ENCODE measurements at regions not wholly inside any gene's neighbourhood (a gene's known extent, or its start where the extent isn't known, plus 50 kb on each side); places are given as distances from the start of the nearest gene placed in this dataset.
"Not testable (repeated sequence)": the region's sequence is repeated elsewhere in the genome, so short reads cannot be mapped to it uniquely, and the experiment has no call there.

DNA sequence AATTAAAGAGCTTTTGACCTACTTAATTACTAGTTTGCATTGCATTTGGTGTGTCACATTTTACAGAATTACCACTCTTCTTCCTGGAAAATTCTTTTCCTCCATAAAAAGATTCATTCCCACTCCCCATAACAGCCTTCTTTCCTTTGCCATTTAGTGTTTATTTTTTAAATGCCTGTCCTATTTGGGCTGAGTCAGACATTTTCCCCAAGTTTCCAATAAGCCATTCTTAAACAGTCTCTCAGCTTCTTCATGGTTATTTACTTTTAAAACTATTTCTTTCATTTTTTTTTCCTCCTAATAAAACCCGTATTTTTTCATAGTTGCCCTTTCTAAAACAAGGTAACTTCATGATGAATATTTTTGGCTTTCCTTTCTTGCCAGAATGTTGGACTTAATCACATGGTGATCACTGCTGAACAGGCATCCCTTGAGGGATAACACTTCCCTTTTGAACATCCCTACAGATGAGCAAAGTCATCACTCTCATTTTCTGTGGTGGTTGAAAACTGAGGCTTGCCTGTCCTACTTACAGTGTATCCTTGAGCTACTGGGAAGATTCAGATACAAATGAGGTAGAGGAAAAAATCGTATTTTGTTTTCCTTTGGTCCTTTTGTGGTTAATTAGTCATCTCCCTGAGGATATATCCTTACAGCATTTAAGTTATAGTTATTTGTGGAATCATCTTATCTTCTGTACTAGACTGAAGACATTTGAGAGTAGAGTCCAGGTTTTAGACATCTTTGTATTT is 520.5 kb upstream of the NR3C2 start:
- intact Hi-C loops (cut with micrococcal nuclease), result no loop called here

DNA sequence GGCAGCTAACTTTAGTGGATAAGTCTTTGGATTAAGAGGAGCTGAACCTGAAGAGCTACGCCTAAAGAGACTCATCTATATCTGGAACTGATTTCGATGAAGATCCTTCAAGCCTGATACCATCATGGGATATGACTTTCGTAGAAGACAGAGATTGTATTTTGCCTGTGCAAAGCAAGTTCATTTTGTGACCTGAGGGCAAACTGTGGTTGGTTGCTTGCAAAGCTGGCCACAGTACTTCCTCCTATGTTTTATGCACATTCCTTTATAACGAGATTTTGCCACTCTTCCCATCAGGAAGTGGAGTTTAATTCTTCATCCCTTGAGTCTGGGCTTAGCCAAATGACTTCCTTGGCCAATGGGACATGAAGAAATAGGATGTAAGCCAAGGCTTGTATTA is 519.3 kb upstream of the NR3C2 start:
- intact Hi-C loops (cut with micrococcal nuclease), result no loop called here

DNA sequence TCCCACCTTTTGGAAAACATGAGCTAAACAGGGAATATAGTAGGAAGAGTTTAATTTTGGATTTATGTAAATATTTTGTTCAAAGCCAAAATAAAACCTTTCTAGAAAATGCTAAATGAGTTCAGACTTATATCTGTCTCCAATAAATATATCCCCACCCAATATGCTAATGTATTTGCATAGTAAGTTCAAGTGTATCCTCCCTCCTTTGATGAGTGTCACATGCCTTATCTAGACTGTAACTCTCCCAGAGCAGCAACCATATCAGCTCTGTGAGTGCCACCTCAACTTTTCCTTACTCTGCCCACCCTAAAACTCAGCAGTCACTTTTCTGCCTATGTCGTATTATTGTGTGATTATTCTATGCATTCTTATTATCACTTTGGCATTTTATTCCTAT is 516.1 kb upstream of the NR3C2 start:
- intact Hi-C loops (cut with micrococcal nuclease), result no loop called here

DNA sequence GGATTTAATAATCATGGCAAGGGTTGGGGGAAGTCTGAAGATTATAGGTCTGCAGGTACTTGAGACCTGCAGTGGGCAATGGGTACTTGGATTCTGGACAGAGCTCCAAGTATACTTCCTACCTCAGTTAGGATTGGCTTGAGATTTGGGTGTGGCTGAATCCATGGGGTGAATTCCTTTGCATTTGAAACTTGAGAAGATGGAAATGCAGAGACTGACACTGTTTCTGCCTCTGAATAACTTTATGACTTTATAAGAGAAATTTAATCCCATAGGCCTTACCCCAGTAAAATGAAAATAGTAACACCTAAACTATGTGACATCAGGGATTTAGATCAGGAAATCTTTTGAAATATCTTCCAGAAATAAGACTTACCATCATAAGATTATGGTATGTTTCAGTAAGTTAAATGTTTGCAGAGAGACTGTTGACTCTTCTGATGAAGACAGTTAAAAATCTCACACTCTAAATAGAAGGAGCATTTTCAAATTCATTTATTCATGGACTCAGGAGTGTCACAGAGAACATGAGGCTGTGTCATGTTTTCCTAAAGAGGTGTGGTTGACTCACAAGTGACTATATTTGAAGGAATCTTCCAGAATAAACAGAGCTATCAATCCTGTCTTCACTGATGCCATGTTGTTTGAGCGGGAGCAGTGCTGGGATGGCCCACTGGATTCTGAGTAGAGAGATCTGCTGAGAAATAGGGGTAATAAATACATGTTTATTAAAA is 513.5 kb upstream of the NR3C2 start:
- intact Hi-C loops (cut with micrococcal nuclease), result no loop called here

DNA sequence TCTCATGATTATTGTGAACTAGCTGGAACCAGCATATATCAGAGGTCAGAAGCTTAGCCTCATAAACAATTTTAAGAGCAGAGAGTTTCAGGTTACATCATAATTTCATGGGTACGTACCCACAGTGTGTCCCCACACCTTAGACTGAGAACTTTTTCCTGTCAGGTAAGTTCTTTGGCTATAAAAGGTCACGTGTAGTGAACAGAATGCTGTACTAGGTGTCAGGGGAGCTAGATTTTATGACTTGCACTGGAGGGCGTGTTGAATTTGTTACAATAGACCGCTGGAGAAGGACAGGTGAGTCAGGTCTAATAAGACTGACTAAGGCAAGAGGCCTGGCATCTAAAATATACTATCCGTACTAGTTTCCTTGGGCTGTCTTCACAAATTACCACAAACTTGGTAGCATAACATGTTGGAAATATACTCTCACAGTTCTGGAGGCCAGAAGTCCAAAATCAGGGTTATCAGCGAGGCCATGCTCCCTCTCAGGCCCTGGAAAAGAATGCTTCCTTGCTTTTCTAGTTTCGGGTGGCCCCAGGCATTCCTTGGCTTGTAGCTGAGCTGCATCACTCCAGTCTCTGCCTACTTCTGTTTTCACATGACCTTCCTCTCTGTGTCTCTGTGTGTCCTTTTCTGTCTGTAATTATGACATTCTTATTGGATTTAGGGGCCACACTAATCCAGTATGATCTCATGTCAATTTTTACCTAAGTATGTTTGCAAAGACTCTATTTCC is 512.0 kb upstream of the NR3C2 start:
- intact Hi-C loops (cut with micrococcal nuclease), result no loop called here

DNA sequence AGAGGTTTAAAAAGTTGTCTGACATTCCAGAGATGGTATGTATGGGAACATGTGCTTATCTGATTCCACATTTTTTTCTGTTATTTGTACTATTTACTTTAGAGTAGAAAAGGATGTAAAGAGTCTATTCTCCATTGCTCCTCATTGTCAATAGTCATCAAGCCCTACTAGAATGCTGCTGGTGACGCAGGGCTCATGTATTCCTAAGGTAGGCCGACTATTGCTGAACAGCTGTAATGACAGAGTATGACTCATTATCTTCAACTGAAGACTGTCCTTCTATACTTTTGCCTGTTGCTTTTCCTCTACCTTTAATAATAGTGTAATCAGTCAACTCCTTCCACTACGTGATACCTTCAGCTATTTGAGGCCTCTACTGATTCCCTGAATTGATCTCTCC is 509.1 kb upstream of the NR3C2 start:
- intact Hi-C loops (cut with micrococcal nuclease), result no loop called here

DNA sequence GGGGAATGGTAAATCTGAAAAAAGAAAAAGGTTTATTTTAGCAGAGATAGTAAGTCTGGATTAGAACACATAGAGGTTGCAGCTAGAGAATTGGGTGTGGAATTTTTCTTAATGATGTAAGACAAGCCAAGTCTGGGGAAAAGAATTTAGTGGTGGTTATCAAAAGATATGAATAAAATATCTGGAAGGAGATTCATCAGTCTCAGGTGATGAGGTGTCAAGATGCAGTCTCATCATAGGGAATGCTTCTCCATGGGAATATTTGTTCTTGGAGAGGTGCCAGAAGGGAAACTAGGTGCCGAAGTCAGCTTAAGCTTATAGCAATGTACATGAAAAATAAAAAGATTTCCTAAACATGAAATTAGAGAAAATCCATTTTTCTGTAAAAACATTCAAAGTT is 504.1 kb upstream of the NR3C2 start:
- intact Hi-C loops (cut with micrococcal nuclease), result no loop called here

DNA sequence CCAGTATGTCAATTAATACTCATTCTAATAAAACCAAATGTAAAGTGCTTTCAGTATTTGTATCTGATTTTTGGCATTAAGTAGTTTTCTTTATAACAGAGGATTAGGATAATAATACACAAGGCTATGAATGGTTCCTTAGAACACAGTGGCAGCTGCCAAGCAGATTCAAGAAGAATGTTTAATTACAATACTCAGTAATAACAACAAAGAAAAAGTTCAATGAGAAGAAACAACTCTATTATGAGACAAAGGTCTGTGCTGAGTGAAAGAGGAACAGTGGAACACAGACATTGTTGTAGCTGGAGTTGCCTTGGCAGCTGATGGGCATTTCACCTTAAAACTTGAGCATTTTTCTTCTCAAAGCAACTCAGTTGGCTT is 502.6 kb upstream of the NR3C2 start:
- intact Hi-C loops (cut with micrococcal nuclease), result no loop called here

DNA sequence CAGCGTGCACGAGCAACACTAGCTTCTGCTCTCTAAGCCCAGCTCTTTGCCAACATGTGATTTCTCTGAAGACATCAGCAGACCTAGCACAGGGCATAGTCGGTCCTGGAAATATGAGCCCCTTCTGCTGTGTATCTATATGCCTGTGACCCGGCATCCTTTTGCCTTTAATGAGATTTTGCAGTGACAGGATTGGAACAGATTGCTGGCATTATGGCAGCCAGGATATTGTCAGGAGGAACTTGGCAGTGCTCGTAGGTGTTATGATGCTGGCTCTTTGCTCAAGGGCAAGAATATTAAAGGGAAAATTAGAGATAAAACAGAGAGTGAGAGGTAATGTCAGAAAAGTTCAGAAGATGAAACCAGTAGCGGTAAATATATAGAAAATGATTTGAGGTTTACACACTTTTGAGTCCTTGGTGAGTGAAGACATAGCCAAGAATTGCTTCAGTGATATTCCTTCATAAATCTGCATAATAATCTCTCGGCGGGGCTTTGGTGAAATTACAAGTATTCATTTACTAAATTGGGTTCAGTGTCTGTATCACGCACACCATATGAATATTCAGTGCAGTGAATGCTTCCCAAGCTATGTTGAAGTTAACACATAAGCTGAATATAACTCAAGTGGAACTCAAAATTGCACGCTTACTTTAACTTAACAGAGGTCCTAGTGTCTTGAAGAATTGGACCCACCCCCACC is 502.1 kb upstream of the NR3C2 start:
- intact Hi-C loops (cut with micrococcal nuclease), result no loop called here

DNA sequence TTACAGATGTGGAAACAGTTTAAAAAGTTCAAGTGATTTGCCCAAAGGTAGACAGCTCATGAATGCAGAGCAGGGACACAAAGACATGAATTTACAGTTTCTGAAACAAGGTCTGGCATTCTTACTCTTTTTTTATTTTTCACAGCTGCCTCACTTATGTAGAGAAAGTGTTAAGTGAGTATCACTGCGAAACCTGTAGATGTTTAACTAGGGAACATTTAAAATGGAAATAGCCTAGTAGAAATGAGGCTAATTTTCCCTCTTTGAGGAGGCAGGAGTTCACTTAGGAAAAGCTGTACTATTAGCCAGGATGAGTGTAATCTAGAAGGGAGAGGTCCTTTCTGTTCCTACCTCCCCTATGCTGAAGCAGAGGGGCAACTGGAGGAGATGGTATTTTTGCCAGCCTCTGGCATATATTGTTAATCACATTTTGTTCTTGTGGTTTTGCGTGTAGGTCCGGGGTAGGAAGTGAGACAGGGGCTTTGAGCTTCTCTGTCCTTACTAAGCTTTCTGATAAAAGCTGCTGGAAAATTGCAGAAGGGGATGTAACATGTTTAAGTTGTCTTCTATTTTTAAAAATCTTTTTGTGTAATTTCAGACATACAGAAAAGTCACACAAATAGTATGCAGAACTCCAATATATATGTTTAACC is 492.8 kb upstream of the NR3C2 start:
- intact Hi-C loops (cut with micrococcal nuclease), result no loop called here

DNA sequence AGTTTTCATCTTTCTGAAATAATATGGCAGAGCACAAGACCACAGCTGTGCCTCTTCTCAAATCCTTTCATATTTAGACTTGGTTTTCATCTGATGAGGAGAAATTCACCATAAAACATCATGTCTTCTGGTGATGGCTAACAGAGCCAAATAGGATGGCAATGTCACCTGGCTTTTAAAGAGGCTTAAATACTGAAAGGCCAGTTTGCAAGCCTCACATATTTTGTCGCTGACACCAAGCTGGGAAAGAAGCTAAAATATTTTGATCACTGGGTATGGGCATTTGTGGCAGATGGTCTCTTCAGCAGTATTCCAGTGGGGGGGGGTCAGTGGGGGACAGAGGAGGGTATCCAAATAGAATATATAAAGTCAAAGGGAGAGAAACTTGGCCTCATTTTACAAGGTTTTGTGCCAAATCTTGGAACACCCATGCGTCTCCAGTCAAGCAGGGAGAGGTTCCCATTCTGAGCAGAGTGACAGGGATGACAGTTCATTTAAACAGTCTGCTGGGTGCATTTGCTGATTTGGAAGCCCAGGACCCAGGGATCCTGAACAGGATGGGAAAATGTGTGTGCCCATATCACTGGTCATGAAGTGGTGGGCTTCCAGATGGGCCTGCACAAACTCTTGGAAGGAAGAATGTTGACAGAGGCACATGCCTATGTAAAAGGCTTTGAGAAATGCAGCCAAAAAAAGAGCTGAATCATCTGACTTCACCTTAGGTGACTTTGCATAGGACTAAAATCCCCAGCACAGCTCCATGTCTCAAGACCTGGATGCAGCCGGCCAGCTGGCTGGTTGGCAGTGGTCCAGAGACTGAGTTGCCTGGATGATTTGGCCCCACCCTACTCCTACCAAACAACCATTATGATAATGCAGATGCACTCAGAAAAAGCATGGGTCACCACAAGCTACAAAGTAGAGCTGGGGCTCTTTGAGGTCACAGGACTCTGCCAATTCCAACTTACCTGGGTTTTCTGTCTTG is 484.4 kb upstream of the NR3C2 start:
- intact Hi-C loops (cut with micrococcal nuclease), result no loop called here

DNA sequence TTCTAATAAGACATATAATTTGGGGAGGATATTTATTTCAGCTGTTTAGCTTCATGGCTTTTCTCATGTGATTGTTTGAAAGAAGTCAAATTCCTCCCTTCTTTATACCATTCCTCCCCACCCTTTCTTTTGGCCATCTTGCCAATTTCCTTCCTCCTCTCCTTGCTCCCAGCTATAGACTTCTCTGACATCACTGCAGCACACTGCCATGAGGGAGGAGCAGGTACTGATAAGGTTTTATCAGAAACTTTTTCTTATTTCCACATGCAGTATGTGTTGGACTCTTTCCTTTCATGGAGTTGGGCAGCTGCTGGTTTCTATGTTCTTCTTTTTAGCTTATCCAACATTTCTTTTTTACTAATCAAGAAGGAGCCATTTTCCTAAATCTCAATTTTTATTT is 481.7 kb upstream of the NR3C2 start:
- intact Hi-C loops (cut with micrococcal nuclease), result no loop called here

DNA sequence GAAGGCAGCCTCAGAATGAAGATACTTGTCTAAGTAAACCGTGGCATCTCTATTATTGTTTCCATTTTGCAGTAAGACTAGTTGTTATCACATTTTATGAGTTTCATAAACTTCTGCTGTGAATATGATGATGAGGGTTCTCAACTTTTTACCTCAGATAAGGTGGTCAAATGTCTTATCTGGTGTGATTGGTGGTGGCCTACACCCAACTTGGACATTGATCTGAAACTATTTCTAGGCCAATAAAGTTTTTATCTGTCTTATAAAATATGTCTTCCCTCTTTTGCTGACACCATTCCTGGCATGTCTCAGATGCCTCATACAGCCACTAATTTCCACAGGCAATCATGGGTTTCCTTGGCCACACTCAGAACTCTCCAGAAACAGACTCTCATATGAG is 480.3 kb upstream of the NR3C2 start:
- intact Hi-C loops (cut with micrococcal nuclease), result no loop called here

DNA sequence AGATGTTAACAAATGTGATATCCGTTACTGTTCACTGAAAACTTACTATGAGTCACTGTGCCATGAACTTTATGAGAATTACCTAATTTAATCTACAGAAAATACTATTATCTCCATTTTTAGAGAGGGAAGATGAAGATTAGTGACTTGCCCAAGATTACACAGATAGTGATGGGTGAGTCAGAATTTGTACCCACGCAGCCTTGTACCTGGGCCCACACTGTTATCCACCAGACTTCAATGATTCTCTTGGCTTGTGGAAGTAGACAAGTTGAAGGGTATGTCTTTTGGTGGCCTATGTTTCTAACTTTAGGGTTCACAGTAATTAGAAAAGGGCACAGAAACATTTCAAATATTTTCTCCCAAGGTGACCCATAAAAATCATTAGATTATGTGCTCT is 472.5 kb upstream of the NR3C2 start:
- intact Hi-C loops (cut with micrococcal nuclease), result no loop called here

DNA sequence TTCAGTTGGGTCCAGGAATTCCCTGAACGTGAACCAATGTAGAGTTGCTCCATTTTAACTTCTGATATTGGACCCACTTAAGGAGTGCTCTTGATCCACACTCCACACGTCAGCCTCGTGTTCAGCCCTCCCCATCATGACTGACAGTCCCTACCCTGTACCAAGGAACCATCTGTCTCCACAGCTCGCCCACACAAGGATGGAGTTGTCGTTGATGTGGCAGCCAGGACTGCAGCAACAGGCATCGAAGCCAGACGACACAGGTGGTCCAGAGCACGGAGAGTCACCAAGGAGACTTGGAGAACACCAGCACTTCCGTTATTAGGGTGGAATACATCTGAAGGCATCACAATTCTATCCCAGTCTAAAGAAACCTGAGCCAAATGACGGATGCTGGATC is 472.1 kb upstream of the NR3C2 start:
- intact Hi-C loops (cut with micrococcal nuclease), result no loop called here

DNA sequence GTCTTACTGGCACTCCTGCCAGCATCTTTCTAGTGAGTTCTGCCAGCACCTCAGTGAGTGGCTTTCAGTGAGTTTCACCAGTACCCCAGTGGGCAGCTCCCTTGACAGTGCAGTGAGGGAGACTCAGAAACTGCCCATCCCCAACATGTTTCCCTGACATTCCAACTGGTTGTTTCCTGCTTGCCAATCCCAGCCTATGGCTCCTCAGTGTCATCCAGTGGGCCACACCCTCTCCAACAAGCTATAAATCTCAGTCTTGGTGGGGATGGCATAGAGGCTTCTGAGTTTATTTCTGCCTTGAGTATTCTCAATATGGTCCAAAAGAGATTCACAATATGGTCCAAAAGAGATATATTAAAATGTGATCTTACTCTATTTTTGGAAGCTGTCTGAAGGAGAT is 461.2 kb upstream of the NR3C2 start:
- intact Hi-C loops (cut with micrococcal nuclease), result no loop called here

DNA sequence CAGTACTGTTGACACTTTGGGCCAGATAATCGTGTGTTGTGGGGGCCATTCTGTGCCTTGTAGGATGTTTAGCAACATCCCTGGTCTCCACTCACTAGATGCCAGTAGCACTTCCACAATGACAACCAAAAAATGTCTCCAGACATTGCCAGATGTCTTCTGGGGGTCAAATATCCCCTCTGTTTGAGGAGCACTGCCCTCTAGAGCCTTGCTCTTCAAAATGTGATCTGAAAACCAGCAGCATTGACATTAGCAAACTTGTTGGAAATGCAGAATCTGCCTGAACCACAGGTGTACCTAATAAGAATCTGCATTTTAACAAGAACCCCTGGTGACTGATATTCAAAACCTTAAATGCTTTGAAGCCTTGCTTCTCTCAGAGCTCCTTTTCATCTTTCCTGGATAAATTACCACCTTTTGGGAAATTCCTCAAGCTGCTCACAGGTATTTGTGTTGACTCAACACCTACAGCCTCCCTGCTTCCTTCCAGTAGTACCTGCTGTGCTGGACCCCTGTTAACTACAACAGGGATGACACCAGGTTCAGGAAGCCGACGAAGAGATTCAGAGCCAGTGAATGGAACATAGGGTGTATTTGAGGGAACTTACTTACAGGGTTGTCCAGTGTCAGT is 459.0 kb upstream of the NR3C2 start:
- intact Hi-C loops (cut with micrococcal nuclease), result no loop called here

DNA sequence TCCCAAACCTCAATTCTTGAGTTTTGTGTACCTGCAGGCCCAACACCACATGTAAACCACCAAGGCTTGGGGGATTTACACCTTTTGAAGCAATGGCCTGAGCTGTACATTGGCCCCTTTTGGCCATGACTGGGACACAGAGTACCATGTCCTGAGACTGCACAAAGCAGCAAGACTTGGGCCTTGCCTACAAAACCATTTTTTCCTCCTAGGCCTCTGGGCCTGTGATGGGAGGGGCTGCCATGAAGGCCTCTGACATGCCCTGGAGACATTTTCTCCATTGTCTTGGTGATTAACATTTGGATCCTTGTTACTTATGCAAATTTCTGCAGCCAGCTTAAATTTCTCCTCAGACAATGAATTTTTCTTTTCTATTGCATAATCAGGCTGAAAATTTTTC is 455.9 kb upstream of the NR3C2 start:
- intact Hi-C loops (cut with micrococcal nuclease), result not testable (repeated sequence)

DNA sequence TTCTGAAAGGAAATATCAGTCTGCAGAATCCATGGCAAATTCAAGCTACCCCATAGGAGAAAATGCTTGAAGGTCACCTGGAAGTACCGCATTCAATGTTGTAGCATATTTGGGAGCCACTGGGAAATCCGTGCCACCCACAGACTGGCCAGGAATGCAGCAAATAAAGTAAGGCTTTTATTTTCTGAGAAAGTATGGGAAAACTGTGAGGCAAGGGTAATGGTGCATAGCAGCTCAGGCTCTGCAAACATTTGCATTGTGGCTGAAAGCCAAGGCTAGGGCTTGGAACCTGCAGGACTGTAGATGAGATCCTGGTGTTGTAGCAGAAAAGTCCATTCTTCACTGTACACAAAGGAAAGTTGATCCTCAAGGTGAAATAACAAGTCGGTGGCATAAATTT is 450.9 kb upstream of the NR3C2 start:
- intact Hi-C loops (cut with micrococcal nuclease), result no loop called here

DNA sequence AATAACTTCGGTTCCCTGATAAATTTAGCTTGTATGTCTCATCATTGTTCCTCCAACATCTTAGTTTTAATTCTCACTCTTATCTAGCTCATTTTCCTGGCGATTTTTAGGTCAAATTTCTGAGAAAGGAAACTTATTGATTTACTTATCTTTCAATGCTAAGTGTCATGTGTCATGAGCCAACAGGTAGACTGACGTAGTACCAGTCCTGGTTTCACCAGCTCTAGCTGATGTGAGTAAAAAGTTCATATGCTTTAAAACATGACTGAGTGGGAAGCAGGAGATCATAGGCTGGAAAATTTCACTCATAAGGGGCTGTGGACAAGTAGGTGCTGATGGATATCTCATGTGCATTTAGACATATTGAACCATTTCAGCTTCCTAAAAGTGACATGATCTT is 441.7 kb upstream of the NR3C2 start:
- intact Hi-C loops (cut with micrococcal nuclease), result no loop called here

All from T-helper 1 cell treated with Interleukin-12 subunit alpha and Interleukin-12 subunit beta and Interleukin-4 antibody, amounts not matched to agents 30 ng/mL and 1 ng/mL, for 36 hours (primary cell).